Activated naive CD4-positive, alpha-beta T cell treated with Interleukin-2 at 50 U/mL for 16 hours (primary cell): ENCODE measurements at regions not wholly inside any gene's neighbourhood (a gene's known extent, or its start where the extent isn't known, plus 50 kb on each side); places are given as distances from the start of the nearest gene placed in this dataset.

Experiments used
- DNase-seq: peaks from one replicate; pipeline ENCODE4 v3.0.0-alpha.2; 2020

DNA sequence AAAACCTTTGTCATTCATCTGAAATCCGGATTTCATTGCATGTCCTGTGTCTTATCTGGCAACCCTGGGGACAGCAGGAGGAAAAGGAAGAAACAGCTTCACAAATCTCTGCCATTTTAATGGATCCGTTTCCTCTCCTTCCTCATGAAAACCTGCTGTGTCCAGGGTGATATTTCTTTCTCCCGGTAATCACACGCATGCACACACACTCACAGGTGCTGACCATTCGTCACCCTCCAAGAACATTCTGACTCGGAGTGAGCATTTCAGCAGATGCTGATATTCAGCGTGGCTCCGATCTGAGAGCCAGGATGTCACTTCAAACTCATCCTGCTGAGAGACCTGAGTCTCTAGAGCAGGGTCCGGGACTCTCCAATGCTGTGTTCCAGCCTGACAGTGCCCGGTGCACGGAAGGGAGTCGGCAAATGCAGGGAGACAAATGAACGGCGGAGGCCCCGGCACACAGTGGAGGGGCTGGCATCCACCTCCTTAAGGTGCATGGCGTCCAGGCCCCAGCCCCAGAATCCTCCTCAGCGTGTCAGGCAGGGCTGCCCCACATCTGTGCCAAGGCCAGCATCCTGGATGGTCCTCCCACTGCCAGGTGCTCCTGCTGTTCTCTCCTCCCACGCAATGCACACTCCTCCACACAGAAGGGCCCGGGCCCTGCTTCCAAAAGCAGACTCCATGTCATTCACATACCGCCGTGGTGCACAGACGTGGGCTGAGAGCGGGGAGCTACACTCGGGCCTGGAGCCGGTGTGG lies 70.7 kb downstream of the RBFOX3 start:
- DNase-seq = no peak

DNA sequence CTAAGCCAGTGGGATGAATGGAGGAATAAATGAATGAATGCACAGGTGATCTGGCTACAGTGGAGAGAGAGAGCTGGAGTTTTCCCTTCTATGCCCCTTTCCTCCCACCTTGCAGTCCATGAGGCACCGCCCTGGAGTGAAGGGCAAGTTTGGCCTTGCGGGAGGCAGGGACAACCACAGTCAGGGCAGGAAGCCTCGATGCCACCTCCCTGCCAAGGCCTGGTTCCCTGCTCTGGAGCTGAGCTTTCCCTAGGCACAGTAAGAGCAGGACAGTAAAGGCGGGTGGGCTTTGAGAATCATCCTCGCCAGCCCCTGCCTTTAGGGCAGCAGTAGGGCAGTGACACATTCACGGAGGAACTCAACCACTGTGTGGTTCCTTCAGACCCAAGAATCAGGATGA lies 72.6 kb downstream of the RBFOX3 start:
- DNase-seq = no peak

DNA sequence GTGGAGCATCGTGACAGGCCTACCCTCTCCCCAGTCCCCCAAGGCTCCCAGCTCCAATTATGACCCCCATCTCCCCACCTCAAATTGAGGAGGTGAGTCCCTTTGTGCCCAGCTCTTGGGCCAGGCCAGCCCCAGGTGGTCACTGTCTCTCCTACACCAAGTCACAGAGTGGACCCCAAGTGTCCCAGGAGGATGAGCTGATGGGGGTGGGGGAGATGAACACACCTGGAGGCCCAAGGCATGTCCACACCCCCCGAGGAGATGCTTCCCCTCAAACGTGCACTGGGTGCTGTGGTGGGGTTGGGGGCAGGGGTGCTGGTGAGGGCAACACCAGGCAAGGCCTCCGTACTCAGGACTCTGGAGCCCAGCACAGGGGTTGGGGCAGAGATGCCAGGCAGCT lies 73.2 kb downstream of the RBFOX3 start:
- DNase-seq = no peak

DNA sequence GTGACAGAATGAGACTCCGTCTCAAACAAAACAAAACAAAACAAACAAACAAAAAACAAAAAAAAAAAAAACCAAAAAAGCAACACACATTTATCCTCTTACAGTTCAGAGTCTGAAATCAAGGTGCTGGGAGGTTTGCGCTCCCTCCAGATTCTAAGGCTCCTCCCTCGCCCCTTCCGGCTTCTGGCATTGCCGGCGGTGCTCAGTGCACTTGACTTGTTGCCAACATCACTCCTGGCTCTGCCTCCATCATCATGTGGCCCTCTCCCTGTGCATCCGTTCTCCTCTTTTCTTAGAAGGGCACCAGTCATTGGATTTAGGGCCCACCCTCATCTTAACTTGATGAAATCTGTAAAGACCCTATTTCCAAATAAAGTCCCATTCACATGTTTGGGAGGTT lies 73.8 kb downstream of the RBFOX3 start:
- DNase-seq = no peak

DNA sequence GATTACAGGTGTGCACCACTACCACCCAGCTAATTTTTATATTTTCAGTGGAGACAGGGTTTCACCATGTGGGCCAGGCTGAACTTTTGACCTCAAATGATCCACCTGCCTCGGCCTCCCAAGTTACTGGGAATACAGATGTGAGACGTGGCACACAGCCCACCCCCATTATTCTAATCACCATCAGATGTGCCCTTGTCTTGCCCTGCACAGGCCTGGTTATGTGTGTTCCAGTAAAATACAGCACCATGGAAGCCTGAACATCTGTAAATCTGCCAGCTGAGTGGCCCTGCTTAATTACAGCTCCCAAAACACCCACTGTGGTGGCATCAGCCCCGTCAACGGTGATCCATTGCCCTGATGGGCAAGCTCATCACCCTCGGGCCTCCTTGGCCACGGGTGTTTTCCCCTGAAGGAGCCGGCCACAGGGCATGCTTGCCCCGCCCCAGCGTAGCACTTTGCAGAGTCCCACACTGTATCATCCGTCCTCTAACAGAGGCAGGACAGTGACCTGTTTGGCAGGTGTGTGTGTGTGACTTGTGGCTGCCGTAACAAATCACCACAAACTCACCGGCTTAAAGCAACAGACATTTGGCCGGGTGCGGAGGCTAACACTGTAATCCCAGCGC lies 74.5 kb downstream of the RBFOX3 start:
- DNase-seq = no peak

DNA sequence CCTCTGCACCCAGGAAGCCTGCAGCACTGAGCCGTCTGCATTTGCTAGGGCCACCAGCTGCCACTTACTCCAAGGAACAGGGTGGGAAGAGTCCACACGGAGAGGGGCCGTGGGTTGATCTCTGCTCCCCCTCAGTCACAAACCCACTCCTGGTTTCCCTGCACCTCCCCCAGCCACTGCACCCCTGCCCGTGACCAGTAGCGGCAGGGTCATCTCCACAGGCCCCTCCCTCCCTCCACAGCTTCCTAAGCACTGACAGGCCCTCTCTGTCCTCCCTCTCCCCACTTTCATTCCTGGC lies 75.2 kb downstream of the RBFOX3 start:
- no peak for DNase-seq

DNA sequence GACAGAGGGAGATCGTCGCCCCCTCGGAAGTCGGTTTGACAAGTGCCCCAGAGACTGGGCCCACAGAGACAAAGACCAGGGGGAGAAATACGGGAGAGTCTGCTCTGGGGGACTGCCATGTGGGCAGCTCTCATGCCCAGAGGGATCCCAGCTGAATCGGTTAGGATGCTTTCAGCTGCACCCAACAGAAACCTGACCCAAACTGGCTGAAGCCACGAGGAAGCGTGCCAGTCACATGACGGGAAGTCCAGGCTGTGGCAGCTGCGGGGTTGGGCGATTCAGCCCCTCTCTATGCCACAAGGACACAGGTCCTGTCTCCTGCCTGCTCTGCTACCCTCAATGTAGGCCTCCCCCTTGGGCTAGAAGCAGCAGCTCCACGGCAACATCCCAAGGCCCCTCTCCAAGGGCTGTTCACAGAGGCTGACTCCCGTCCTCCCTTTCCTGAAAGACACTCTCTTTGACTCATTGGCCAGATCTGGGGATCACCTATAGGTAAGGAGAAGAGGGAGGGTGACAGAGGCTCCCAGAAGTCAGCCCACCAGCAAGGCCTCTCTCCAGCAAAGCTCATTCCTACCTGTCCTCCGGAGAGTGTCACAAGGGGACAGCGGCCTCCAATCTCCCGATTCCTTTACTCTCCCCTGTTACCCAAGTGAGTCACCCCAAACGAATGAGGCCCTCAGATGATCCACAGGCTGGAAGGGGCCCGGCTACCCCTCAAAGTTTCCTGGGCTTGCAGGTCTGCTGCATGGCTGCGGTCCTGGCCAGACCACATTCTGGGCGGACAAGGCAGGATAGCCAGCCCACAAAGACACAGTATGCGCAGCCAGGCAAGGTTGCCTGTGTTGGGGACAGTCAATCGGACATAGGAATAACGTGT lies 75.8 kb downstream of the RBFOX3 start:
- no peak for DNase-seq

DNA sequence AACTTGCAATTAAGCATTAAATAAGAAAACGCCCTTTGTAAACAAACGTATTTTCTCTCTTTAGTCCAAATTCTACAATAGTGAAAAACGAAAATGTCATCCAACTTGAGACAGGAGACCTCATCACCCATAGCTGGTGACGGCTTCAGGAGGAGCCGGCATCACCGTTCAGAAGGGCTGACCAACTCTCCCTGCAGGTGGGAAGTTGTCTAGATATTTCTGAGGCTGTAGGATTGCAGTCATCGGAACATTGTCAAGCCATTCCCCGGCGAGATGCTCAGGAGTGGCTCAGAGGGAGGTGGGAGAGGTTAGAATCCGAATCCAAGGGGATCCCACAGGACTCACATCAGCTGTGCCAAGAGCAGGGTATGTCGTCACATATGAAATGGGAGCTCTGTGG lies 76.7 kb downstream of the RBFOX3 start:
- DNase-seq = no peak

DNA sequence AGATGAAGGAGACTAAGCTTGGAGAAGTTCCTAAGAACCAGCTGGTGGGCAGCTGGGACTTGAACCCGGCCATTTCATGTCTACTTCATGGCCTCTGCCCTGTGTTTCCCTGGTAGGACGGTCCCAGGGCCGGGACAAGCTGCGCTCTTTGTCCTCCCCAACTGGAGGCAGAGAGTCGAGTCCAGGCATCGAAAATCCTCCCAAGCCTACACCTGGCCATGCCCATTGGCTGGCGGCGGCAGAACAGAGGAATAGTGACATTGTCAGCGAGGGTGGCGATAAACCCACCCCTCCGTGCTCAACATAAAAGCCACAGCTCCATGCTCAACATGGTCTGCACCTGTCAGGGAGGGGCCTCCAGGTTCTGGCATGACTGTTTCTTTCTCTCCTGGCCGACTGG lies 77.7 kb downstream of the RBFOX3 start:
- DNase-seq = no peak

DNA sequence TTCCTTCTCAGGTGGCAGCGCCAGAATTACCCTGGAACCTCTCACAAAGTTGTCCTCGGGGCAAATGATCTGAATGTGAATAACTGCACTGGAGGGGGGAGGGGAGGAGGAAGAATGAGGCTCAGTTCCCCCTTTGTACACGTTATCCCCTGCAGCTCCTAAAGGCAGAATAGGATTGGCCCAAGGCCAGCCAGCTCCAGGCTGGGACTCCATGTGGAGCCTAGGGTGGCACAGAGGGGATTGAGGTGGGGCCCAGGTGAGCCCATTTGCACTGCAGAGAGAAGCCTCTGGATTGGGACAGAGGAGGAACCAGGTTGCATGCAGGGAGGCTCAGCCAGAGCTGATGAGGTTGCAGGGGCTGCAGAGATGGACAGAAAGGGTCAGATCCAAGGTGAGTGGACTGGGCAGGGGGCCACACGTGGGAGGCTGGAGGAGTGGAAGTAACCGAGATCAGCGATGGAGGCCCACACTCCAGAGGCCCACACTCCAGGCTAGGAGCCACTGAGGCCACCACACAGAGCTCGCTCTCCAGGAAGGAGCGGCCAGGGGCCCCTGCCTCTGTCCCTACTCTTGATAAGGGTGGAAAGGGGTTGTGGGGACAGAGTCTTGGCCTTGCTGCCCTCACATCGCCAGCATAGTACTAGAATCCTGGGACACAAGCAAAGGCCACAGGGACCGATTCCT lies 78.6 kb downstream of the RBFOX3 start:
- no peak for DNase-seq

DNA sequence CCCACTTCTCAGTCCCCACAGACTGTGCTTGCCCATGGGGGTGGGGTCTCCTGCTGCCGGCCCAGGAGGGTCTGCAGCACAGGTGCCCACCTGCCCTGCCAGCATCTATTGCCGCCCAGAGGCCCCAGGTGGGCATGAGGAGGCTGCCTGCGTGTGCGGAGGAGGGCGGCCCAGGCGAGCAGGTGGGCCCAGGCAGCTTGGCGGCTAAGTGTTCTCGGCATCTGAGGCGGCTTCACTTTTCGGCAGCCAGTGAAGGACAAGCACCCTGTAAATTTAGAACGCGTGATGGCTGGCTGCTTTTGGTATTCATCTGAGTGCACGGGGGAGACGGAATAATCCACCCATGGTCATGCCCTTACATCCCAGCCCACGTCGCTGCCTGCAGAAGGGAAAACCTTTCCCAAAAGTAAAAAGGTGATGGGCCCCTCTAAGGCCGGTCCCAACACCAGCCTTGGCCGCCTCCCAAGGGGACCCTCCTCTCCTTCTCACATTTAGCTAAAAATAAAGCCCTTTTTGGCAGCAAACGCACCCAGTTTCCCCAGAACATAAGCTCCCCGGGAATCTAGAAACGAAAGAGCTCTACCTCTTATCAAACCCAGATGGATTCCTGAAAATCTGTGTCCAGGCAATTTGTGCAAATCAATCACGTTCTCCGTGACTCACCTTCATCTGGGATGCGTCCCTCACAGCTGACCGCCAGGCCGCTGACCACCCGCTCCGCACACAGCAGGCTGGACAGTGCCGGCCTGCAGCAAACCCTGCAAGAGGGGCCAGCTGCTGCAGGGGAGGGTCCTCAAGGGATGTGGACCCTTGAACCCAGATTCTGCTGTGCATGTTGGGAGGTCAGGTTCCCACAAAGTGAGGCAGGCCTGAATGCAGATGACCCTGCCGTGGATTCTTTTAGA lies 79.4 kb downstream of the RBFOX3 start:
- no peak for DNase-seq

DNA sequence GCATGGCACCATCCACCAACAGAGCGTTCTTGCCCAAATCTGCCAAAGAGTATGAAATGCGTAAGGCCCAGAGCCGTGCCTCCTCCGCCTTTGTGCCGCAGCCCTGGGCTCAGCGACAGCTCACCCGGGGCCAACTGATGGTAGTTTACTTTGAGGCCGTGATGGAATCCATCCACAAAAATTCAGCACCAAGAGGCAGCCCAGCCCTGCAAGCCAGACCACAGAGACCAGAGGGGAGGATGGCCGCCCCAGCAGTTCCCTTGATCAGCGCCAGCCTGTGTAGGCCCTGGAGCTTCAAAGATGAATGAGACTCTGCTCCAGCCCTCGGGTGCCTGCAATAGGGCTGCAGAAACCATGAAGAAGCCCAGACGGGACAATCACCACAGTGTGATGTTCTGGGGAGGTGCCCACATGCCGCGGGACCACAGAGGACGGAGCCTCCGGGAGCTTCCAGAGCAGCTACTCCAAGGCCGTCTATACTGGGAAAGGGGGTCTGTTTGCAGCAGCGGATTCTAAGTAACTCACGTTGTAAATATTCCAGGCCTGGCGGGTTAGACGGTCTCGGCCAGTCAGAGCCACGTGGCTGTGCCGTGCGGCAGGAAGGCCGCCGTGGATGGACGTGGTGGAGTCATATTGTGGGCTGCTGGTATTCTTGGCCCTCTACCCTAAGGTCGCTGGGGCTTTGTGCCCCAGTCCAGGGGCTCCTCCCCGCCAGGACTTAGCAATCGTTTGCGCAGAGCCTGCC lies 80.3 kb downstream of the RBFOX3 start:
- DNase-seq = no peak

DNA sequence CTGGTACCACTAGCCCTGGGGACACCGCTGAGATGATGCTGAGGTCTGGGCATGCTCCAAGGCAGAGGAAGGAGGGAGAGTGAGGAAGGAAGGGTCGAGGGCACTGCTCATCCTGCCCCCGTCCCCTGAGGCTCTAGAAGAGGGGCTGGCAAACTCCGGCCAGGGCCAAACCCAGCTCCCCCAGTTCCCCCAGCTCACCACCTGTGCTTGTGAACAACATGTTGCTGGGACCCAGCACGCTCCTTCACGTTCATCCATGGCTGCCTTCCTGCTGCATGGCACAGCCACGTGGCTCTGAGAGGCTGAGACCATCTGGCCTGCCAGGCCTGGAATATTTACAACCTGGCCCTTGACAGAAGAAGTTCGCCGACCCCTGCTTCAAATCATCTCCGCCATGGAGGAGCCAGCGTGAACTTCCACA lies 81.2 kb downstream of the RBFOX3 start:
- DNase-seq = no peak

DNA sequence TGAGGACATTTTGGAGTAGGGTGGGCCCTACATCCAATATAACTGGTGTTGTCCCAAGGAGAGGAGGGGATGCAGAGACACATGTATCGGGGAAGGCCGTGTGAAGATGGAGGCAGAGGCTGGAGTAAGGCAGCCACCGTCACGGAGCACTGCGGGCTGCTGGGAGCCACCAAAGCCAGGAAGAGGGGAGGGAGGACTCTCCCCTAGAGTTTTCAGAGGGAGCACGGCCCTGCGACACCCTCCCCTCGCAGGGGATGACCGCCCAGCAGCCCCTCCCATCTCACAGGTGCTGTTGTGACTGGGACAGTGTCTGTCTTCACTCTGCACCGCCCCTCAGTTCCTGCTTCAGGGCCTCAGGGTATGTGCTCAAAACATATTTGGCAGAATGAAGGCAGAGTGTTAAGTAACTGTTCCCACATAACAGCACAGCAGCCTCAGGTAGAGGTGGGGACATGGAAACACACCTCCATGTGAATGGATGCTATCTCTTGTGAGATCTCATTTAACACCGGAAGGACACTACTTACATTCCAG lies 82.2 kb downstream of the RBFOX3 start:
- DNase-seq = no peak

DNA sequence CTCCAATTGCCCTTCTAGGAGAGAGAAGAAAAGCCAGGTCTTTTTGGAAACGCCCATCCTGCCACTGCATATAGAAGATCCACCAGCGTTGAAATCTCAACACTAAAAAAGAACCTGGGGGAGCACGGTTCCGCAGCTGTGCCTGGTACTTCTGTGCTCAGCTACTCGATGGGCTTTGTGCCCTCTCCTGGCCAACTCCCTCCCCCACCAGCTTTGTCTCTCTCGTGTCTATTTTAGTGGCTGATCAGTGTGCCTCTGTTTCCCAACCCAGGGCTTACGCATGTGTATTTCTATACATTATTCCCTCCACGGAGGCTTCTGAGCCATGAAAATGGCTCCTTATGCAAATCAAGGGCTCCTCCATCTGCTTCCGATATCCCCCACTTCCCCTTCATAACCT lies 83.5 kb downstream of the RBFOX3 start:
- no peak for DNase-seq

DNA sequence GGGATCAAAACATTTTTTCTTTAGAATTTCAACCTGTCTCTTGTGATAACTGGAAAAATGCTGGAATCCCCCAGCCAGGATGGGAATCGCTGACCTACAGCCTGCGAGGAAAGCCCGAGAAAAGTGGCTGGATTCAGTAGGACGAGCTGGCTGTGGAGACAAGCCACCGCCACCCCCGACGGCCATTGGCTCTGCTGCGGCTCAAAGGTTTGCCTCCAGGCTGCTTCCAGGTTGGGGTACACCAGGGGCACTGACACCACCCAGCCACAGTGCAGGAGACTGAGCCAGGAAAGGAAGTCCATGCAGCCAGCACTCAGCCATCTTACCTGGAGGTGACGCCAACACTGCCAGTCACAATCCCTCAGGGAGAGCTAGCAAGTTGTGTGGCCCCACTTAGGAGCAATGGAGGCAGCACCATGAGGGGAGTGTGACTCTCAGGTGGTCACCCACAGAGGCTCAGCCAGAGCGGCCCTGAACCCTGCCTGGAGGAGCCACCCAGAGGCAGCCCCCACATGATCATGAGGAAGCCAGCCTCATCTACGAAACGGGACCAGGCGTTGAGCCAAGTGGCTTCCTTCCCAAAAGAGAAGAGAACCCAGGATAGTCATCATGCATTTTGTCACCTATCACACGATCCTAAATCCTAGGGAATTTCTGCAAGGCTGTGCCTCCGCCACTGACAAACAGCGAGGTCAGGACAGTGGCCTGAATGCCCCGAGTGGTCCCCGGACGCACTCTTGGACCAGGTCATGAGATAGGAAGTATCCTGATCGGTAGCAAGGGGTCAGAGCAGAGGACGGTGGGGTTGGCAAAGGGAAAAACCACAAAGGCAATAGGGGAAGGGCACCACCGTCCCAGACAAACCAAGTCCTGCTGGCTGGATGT lies 84.8 kb downstream of the RBFOX3 start:
- DNase-seq = no peak

DNA sequence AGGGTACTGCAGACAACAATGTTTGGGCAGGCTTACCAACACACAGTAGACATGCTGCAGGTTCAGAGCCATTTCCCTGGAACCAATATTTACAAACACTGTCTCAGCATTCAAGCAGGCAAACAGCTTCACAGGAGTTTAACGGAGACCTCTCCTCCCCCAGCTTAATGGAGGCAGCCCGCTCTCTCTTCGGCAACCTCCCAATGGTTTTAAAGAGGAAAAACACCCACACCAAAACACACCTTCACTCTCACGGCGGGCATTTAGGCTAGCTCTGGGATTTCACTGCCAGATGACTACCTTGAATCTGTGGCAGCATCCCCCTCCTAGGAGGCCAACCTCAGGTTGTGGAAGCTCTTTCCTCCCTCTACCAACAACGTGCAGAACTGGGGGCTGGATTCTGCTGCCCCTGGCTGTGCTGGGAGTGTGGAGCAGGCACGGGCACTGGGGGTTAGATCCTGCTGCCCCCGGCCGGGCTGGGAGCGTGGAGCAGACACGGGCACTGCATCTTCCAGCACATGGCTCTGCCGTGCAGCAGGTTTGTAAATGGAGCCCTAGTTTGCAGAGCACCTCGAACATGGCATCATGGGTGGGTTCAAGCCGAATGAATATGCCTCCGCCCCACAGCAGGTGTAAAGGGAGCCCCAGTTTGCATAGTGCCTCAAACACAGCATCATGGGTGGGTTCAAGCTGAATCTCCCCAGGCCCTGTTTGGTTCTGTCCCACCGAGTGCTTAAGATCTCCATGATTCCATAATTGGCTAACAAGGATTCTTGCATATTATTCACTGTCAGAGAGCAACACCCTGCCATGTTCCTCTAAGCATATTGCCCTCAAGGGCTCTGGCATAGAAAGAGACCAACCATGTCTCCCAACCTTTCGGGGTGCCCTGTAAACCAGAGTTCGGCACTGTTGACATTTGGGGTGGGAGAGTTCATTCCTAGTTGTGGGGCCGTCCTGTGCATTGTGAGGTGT lies 86.4 kb downstream of the RBFOX3 start:
- DNase-seq = no peak

DNA sequence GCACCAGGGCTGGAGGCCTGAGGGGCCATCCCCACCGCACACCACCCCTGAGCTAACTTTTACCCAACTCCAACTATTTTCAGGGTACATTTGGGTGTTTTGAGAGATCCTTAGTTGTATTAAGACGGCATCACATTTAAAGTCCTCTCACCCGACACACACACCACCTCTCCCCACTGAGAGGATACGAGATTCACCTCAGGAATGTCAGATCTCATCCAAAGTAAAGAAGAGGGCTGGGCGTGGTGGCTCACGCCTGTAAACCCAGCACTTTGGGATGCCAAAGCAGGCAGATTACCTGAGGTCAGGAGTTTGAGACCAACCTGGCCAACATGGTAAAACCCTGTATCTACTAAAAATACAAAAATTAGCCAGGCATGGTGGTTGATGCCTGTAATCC lies 88.4 kb downstream of the RBFOX3 start:
- DNase-seq = no peak

DNA sequence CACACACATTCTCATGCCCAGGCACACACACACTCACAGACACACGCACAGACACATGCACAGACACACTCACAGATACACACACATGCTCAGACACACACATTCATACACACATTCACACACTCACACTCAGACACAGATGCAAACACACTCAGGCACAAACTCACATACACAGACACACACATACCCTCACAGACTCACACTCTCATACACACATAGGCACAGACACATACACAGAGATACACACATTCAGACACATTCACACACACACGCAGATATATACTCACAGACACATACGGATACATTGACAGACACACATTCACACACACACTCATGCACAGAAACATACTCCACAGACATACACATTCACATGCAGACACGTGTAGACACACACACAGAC lies 89.6 kb downstream of the RBFOX3 start:
- no peak for DNase-seq
